HG02870 (cell line): ENCODE measurements at regions not wholly inside any gene's neighbourhood (a gene's known extent, or its start where the extent isn't known, plus 50 kb on each side); places are given as distances from the start of the nearest gene placed in this dataset.
"Not testable (repeated sequence)": the region's sequence is repeated elsewhere in the genome, so short reads cannot be mapped to it uniquely, and the experiment has no call there.

Experiments used
- ATAC-seq: cut with Tn5 transposase; IDR thresholded peaks from one replicate; pipeline ENCODE4 v1.9.1; 2021; ENCODE audit warnings: mild to moderate bottlenecking, moderate library complexity; ENCODE audit not compliant: unreplicated experiment

- no peak for ATAC-seq
These were observed 100.1 kb upstream of the PLXNA2 start for GRCh38 chr1:208344202-208344857.

GRCh38 chr1:208347191-208347590 is 103.0 kb upstream of the PLXNA2 start:
- no peak for ATAC-seq

GRCh38 chr1:208349694-208350330 is 105.6 kb upstream of the PLXNA2 start:
- ATAC-seq, result no peak

DNA sequence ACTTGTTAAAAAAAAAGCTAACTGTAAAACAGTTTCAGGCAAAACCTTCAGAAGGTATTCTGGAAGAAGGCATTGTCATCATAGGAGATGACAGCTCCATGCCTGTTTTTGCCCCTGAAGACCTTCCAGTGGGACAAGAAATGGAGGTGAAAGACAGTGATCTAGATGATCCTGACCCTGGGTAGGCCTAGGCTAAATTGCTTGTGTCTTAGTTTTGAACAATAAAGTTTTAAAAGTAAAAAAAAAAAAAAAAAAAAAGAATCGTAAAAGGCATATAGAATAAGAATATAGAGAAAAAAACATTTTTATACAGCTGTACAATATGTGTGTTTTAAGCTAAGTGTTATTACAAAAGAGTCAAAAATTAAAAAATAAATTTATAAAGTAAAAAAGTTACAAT is 106.6 kb upstream of the PLXNA2 start:
- ATAC-seq, result no peak

DNA sequence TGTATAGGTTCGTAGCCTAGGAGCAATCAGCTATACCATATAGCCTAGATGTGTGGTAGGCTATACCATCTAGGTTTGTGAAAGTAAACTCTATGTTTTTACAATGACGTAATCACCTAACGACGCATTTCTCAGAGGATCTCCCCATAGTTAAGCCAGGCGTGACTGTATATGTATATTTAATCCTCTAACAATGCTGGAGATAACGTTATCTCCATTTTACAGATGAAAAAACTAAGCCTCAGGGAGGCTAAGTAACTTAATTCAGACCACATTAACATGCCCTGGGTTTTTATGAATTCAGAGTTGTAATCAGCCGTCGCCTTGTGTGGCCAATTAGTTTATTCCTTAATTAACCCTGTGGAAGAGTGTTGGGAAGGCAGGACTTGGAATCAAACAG is 107.7 kb upstream of the PLXNA2 start:
- no peak for ATAC-seq

DNA sequence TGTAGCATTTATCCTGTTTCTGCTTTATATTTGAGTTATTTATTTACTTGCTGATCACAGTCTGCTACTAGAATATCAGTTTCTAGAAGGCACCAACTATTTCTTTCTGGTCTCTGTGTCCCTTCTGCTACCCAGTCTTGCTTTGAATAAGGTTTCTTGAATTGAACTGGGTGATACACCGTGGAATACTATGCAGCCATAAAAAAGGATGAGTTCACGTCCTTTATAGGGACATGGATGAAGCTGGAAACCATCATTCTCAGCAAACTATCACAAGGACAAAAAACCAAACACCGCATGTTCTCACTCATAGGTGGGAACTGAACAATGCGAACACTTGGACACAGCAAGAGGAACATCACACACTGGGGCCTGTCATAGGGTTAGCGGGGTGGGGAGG is 109.6 kb upstream of the PLXNA2 start:
- ATAC-seq, result not testable (repeated sequence)

- ATAC-seq, result no peak
These were observed 113.7 kb upstream of the PLXNA2 start for GRCh38 chr1:208357644-208358507.

GRCh38 chr1:208358651-208359050 is 114.5 kb upstream of the PLXNA2 start:
- ATAC-seq, result no peak

DNA sequence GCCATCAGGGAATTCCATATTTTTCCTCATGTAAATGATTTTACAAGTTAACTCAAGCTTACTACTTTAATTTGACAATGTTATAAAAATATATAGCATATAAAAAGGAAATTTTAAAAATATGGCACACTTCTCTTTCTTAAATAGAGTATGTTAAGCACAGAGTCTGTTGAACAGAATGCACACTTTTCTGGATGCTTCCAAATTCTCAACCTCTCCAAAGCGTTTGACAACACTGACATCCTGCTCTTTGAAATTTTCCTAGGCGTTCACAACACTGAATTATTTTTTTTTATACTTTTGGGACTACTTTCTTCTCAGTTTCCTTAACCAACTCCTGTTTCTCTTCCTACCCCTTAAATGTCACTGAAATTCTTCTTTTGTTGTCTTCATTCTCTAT is 117.8 kb upstream of the PLXNA2 start:
- no peak for ATAC-seq

DNA sequence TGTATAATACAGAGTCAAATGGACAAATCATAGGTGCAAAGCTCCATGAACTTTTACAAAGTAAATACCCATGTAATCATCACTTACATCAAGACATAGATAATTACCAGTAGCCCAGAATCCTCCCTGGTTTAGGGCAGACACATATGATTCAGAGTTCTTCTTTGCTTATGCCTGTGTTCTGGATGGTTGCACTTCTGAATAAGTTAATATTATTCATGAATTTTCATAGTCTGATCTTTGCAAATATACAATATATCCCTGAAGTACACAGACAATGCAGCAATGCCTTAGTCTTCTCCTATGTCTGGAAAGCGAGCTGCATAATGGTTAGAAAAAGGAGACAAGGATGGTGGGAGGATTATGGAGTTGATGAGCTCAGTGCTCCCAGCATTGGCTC is 122.4 kb upstream of the PLXNA2 start:
- no peak for ATAC-seq

DNA sequence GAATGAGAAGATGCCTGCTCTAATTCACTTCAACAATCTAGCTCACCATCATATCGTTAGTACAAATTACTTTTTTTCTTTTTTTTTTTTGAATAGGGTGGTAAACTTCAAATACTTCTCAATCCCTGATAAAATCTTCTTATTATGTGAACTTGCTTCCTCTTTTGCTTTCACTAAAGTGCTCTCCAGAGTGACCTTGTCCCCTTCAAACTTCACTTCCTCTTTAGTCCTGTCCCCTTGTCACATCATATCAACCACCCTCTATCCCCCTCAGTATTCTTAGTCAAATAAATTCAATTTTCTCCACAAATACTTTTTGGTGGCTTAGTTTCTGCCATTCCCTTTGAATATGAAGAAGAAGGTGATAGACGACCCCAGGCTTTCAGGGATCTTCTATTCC is 124.9 kb upstream of the PLXNA2 start:
- ATAC-seq, result no peak

GRCh38 chr1:208369658-208370057 is 125.5 kb upstream of the PLXNA2 start:
- no peak for ATAC-seq

DNA sequence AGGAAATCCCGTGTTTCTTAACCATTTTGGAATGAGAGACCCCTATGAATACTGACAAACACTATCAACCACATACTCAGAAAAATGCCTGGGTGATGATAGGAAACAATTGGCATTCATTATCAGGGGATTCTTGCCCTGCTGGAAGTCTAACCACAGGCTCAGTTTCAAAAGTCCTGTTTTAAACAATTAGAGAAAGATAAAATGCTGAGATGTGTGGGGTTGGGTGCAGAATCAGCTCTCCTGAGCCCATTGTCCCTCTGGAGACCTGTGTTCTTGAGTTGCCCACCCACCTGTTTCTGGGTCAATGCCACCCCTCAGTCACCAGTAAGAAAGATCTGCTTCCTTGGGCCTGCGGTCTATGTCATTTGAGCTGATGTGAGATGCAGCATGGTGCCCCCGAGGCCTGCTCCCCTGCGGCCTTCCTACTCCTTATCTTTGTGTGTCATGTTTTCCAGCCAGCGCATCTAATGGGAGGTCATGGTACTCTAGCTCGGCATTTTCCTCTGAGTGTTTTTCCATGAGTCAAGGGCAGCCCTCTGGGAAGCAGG is 130.3 kb upstream of the PLXNA2 start:
- ATAC-seq, result no peak

- ATAC-seq, result no peak
These were observed 137.3 kb upstream of the PLXNA2 start for GRCh38 chr1:208381481-208381880.

DNA sequence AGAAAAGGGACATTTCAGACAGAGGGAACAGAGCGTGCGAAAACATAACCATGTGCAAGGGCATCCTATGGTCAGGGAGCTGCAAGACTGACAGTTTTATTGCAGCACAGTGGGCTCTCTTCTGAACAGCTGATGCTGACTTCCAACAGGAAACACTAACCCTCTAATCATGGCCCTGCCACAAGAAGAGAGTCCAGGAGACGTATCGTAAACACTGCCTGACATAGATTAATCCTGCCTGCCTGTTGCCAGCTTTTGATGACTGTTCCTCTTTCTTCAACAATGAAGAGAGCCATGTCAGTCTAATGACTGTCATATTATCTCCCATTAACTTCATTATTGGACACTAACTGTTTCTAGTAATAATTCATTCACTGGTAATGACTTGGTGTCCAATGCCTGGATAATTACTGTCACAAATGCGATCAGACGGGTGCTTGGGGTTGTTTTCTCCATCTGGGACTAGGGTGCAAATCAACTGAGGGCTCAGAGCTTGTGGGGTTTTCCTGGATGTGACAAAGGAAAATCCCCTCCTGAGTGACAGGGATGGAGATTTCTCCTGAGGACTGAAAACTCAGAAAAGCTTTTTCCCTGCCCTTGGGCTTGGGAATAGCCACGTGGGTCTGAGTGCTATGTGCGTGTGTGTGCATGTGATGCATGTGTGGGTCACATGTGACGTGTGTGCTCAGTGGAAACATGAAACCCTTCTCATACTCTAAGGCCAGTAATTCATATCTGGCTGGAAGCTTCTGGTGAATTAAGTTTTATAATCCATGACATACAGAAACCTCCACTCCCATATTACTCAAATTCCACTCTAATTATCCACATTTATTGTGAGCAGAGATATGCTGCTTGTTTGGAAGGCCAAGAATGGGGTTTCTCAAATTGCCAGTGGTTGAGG is 144.0 kb upstream of the PLXNA2 start:
- ATAC-seq, result no peak

DNA sequence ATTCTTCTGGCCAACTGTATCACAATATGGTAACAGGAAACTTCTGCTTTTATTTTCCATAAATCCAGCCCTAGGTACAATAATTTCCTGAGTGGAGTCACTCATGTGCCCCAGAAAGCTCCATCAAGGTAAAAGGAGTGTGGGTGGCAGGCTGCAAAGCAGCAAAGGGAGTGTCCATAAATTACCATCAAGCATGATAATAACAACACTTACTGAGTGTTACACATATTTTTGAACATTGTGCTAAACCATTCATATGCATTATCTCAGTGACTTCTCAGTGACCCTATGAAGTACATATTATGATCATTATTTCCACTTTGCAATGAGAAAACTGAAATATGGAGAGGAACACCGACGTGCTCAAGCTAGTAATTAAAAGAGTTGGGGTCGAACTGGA is 149.2 kb upstream of the PLXNA2 start:
- ATAC-seq, result no peak

DNA sequence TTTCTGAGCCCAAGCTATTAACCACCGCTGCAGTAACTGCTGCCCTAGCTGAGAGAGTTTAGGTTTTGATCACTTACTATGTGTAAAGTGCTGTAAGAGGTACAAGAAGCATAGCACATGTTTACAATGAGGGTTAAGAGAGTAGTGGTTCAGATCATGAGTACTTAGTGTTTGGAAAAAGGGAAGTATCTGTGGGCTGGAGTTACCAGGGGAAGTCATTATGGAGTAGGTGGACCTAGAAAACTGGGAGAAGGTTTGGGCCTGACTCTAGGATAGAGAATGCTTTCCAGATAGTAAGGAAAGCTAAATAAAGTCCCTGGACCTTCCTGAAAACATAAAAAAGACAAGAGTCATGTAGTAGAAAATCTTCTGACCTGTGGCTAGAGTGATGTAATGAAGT is 149.6 kb upstream of the PLXNA2 start:
- no peak for ATAC-seq

DNA sequence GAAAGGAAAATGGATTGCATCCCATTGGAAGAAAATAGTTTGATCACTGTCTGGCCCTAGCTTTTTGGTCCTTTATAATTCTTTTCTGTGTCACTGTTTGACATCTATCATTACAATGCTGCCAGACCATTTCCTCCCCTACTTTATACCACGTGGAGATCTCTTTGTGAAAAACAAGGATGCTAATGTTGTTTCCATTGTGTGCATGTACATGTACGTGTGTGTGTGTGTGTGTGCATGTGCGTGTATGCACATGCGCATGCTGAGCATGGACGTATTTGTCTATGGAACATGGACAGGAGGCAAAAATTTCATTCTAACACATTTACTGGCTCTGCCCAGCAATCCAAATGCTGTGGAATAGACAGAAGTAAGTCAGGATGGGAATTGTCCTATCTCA is 153.1 kb upstream of the PLXNA2 start:
- ATAC-seq, result no peak

- no peak for ATAC-seq
These were observed 160.8 kb upstream of the PLXNA2 start for GRCh38 chr1:208405014-208405413.

- ATAC-seq, result no peak
These were observed 165.0 kb upstream of the PLXNA2 start for GRCh38 chr1:208409176-208409575.

- ATAC-seq, result no peak
These were observed 166.2 kb upstream of the PLXNA2 start for GRCh38 chr1:208410409-208410808.
